ENCODE measurements at regions not wholly inside any gene's neighbourhood (a gene's known extent, or its start where the extent isn't known, plus 50 kb on each side); places are given as distances from the start of the nearest gene placed in this dataset.

DNA sequence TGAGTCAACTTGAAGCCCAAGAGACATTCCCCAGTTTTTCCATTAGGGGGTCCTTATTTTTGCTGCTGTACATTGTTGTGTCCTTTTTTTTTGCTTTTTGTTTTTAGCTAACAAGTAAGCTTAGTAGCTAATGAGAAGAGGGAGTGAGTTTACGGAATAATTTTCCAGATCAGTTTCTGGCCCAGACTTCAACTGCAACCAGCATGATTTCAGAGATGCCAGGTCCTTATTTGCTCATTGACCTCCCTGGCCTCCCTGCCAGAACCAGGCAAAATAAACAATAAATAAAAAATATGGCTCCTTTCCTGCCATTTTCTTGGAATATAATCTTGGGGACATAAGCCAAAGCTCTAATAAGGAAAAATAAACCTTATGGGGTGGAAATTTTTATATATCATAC lies 185.9 kb downstream of the FAT3 start:
- TF ChIP-seq, protein P1, sequence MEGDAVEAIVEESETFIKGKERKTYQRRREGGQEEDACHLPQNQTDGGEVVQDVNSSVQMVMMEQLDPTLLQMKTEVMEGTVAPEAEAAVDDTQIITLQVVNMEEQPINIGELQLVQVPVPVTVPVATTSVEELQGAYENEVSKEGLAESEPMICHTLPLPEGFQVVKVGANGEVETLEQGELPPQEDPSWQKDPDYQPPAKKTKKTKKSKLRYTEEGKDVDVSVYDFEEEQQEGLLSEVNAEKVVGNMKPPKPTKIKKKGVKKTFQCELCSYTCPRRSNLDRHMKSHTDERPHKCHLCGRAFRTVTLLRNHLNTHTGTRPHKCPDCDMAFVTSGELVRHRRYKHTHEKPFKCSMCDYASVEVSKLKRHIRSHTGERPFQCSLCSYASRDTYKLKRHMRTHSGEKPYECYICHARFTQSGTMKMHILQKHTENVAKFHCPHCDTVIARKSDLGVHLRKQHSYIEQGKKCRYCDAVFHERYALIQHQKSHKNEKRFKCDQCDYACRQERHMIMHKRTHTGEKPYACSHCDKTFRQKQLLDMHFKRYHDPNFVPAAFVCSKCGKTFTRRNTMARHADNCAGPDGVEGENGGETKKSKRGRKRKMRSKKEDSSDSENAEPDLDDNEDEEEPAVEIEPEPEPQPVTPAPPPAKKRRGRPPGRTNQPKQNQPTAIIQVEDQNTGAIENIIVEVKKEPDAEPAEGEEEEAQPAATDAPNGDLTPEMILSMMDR (conservative IDR thresholded peaks at IDR 0.05 in 1 of 2, IDR thresholded peaks at IDR 0.05 in 1 of 2; ENCODE audit: extremely low read depth in 1 of 2, insufficient read depth in 1 of 2, low read depth in 1 of 2, low read length in 2 of 2): no peak
- no peak for TF ChIP-seq EZH2 (IDR thresholded peaks at IDR 0.05; ENCODE audit: borderline replicate concordance, low read length)
